GM23338 (cell line): ENCODE measurements at regions not wholly inside any gene's neighbourhood (a gene's known extent, or its start where the extent isn't known, plus 50 kb on each side); places are given as distances from the start of the nearest gene placed in this dataset.

Source experiments
- ATAC-seq: fragments of 200-7000 bp; cut with Tn5 transposase; 3 replicates; pipeline ENCODE4 v1.9.1; 2020
- DNase-seq: peaks from one replicate; pipeline ENCODE4 v3.0.0-alpha.2; 2015; ENCODE audit warnings: low spot score
- H2AFZ ChIP-seq: fragments of 200-600 bp; sonication (generic); 2 replicates; pipeline ENCODE4 v1.8.0; 2016; ENCODE audit warnings: antibody characterized with exemption, mild to moderate bottlenecking, moderate library complexity
- H3F3A ChIP-seq: fragments of 200-600 bp; sonication (generic); replicated peaks from 2 replicates; pipeline ENCODE4 v1.8.0; 2017; ENCODE audit warnings: antibody characterized with exemption, mixed run types, low read depth
- H3K27ac ChIP-seq: fragments of 200-600 bp; sonication (generic); 2 replicates; pipeline ENCODE4 v1.6.1; 2016; ENCODE audit warnings: low read depth
- H3K27me3 ChIP-seq: fragments of 200-600 bp; sonication (generic); 2 replicates; pipeline ENCODE4 v1.8.0; 2016; ENCODE audit warnings: mild to moderate bottlenecking, mixed run types, moderate library complexity; ENCODE audit not compliant: insufficient read depth
- H3K36me3 ChIP-seq: fragments of 200-600 bp; sonication (generic); 2 replicates; pipeline ENCODE4 v1.8.0; 2016; ENCODE audit warnings: mild to moderate bottlenecking; ENCODE audit not compliant: insufficient read depth
- H3K4me1 ChIP-seq: fragments of 200-600 bp; sonication (generic); 2 replicates; pipeline ENCODE4 v1.8.0; 2016; ENCODE audit warnings: mild to moderate bottlenecking, moderate library complexity; ENCODE audit not compliant: insufficient read depth
- H3K4me2 ChIP-seq: fragments of 200-600 bp; sonication (generic); 2 replicates; pipeline ENCODE4 v1.7.1; 2017; ENCODE audit warnings: mixed run types
- H3K4me3 ChIP-seq: fragments of 200-600 bp; sonication (generic); 2 replicates; pipeline ENCODE4 v1.6.1; 2016; ENCODE audit warnings: mixed run types
- H3K79me2 ChIP-seq: fragments of 200-600 bp; sonication (generic); replicated peaks from 2 replicates; pipeline ENCODE4 v1.8.0; 2017; ENCODE audit warnings: mild to moderate bottlenecking; ENCODE audit not compliant: insufficient read depth
- H3K9me2 ChIP-seq: fragments of 200-600 bp; sonication (generic); 2 replicates; pipeline ENCODE4 v1.8.0; 2017; ENCODE audit not compliant: insufficient read depth
- H4K20me1 ChIP-seq: fragments of 200-600 bp; sonication (generic); replicated peaks from 2 replicates; pipeline ENCODE4 v1.8.0; 2017; ENCODE audit warnings: mild to moderate bottlenecking; ENCODE audit not compliant: insufficient read depth
- H3K27ac Mint-ChIP-seq: 2 replicates; pipeline ENCODE4 v1.8.0; 2020; ENCODE audit warnings: inconsistent platforms, mild to moderate bottlenecking, moderate library complexity, mixed read lengths
- H3K27me3 Mint-ChIP-seq: 3 replicates; pipeline ENCODE4 v1.8.0; 2022; ENCODE audit warnings: low read depth, mild to moderate bottlenecking, moderate library complexity, mixed read lengths, inconsistent platforms; ENCODE audit not compliant: insufficient read depth, poor library complexity
- H3K36me3 Mint-ChIP-seq: 3 replicates; pipeline ENCODE4 v1.8.0; 2021; ENCODE audit warnings: low read depth, mild to moderate bottlenecking, inconsistent platforms, moderate library complexity, mixed read lengths
- H3K4me1 Mint-ChIP-seq: 3 replicates; pipeline ENCODE4 v1.8.0; 2020; ENCODE audit warnings: mild to moderate bottlenecking, inconsistent platforms, mixed read lengths
- H3K4me3 Mint-ChIP-seq: 3 replicates; pipeline ENCODE4 v1.8.0; 2021; ENCODE audit warnings: moderate library complexity, mild to moderate bottlenecking, inconsistent platforms, mixed read lengths
- H3K9me3 Mint-ChIP-seq: 3 replicates; pipeline ENCODE4 v1.8.0; 2020; ENCODE audit warnings: moderate library complexity, mild to moderate bottlenecking, inconsistent platforms, mixed read lengths
- CREB1 ChIP-seq: fragments of 250-450 bp; sonication (Bioruptor Pico); IDR thresholded peaks from 2 replicates; pipeline ENCODE4 v1.5.0; 2020; ENCODE audit warnings: low read depth, mild to moderate bottlenecking, moderate library complexity
- CTCF ChIP-seq, 2 experiments: fragments of 200-600 bp in 1 of 2; sonication (generic) in 1 of 2; conservative IDR thresholded peaks; 2 replicates each; pipeline versions ENCODE4 v1.5.1 to v1.6.1; 2016 to 2017; ENCODE audit warnings: antibody characterized with exemption in 2 of 2, low read depth in 2 of 2, mild to moderate bottlenecking in 2 of 2, moderate library complexity in 1 of 2
- ETS1 ChIP-seq: IDR thresholded peaks from 2 replicates; pipeline ENCODE4 v1.6.1; 2016; ENCODE audit warnings: antibody characterized with exemption
- EZH2 ChIP-seq: fragments of 200-600 bp; sonication (generic); IDR thresholded peaks from one replicate; pipeline ENCODE4 v1.8.0; 2017; ENCODE audit warnings: antibody characterized with exemption, mild to moderate bottlenecking, low read depth; ENCODE audit not compliant: unreplicated experiment
- EZH2phosphoT487 ChIP-seq: fragments of 200-600 bp; sonication (generic); IDR thresholded peaks from one replicate; pipeline ENCODE4 v1.8.1; 2018; ENCODE audit warnings: antibody characterized with exemption; ENCODE audit not compliant: unreplicated experiment
- JUNB ChIP-seq: IDR thresholded peaks from one replicate; pipeline ENCODE4 v1.6.1; 2016; ENCODE audit warnings: antibody characterized with exemption; ENCODE audit not compliant: unreplicated experiment
- NANOG ChIP-seq: IDR thresholded peaks from 2 replicates; pipeline ENCODE4 v1.6.1; 2016; ENCODE audit warnings: antibody characterized with exemption, borderline replicate concordance
- POLR2AphosphoS5 ChIP-seq: IDR thresholded peaks from 2 replicates; pipeline ENCODE4 v1.6.1; 2016; ENCODE audit warnings: antibody characterized with exemption, low read depth
- REST ChIP-seq: IDR thresholded peaks from one replicate; pipeline ENCODE4 v1.6.1; 2018; ENCODE audit warnings: antibody characterized with exemption; ENCODE audit not compliant: unreplicated experiment
- STAT1 ChIP-seq: IDR thresholded peaks from one replicate; pipeline ENCODE4 v1.6.1; 2016; ENCODE audit warnings: antibody characterized with exemption; ENCODE audit not compliant: unreplicated experiment
- ZNF114 ChIP-seq: fragments of 250-450 bp; sonication (Bioruptor Pico); IDR thresholded peaks from 2 replicates; pipeline ENCODE4 v1.5.0; 2020; ENCODE audit warnings: mild to moderate bottlenecking, moderate library complexity
- ZNF331 ChIP-seq: fragments of 250-450 bp; sonication (Bioruptor Pico); IDR thresholded peaks from 2 replicates; pipeline ENCODE4 v1.5.0; 2020; ENCODE audit warnings: low read depth, mild to moderate bottlenecking, moderate library complexity
- ZNF462 ChIP-seq: fragments of 250-450 bp; sonication (Bioruptor Pico); IDR thresholded peaks from 2 replicates; pipeline ENCODE4 v1.5.0; 2020; ENCODE audit warnings: mild to moderate bottlenecking, moderate library complexity

DNA sequence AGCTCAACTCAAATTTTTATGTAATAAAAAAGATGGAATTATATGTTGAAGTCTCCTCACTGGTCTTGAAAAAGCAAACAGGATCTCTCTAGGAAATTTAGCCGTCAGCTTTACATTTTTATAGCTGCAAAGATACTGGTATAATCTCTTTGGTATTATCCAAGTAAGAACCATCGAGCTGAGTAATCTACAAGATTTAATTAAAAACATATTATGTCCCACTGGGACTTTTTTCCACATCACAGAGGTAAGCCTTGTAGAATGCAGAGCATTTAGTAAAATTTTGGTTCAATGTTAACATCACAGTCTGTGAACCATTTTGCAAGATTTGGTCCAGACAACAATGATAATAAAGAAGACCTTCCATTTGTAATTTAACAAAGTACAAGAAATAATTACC is 162.6 kb upstream of the SLC39A10 start:
- ATAC-seq (no peak), DNase-seq (no peak)
- no peaks in the 10 kb centered on the region for H3F3A ChIP-seq
- H3K27ac ChIP-seq = no peak overlapping the region
- H4K20me1 ChIP-seq = no peaks in the 10 kb centered on the region
- H3K9me2 ChIP-seq = peaks cover 4% of the 10 kb centered on the region
- H2AFZ ChIP-seq = no peak overlapping the region
- TF ChIP-seq REST (no peak), ZNF331 (CRISPR knock-in tag) (no peak), STAT1 (no peak), JUNB (no peak), POLR2AphosphoS5 (no peak), CTCF (conservative IDR thresholded peaks at IDR 0.05; ENCODE audit: low read depth in 2 of 2) (no peak), EZH2 (no peak), CREB1 (CRISPR knock-in tag) (no peak), ZNF462 (no peak), EZH2phosphoT487 (no peak), ZNF114 (no peak), NANOG (no peak), ETS1 (no peak)
- H3K4me3 ChIP-seq = no peak overlapping the region
- no peaks in the 10 kb centered on the region for H3K36me3 Mint-ChIP-seq
- no peaks in the 10 kb centered on the region for H3K36me3 ChIP-seq
- no peak overlapping the region for H3K27ac Mint-ChIP-seq
- no peaks in the 10 kb centered on the region for H3K9me3 Mint-ChIP-seq
- H3K4me1 Mint-ChIP-seq = peaks cover 5% of the 10 kb centered on the region; the same call in 2 of the 3 replicates
- no peaks in the 10 kb centered on the region for H3K27me3 ChIP-seq
- no peak overlapping the region for H3K4me2 ChIP-seq
- H3K4me3 Mint-ChIP-seq = no peak overlapping the region
- H3K79me2 ChIP-seq = no peaks in the 10 kb centered on the region
- H3K4me1 ChIP-seq = peaks cover 3% of the 10 kb centered on the region; the same call in 1 of the 2 replicates
- H3K27me3 Mint-ChIP-seq = no peaks in the 10 kb centered on the region
